ENCODE measurements at regions not wholly inside any gene's neighbourhood (a gene's known extent, or its start where the extent isn't known, plus 50 kb on each side); places are given as distances from the start of the nearest gene placed in this dataset.

GRCh38 chr10:34906067-34906965 lies 91.2 kb upstream of the PARD3 start:
- H4K20me1 ChIP-seq (ENCODE audit: insufficient read depth), result no peaks in the 10 kb centered on the region
- H2AFZ ChIP-seq (ENCODE audit: low read depth), result no peak overlapping the region
- no peak for TF ChIP-seq CTCF (conservative IDR thresholded peaks at IDR 0.05; ENCODE audit: low read depth, low read length)
- H3K27me3 ChIP-seq (ENCODE audit: insufficient read depth, low read depth), result no peaks in the 10 kb centered on the region
- H3K79me2 ChIP-seq (ENCODE audit: insufficient read depth, low read depth), result no peaks in the 10 kb centered on the region
- H3K4me1 ChIP-seq (ENCODE audit: low read depth, poor library complexity, severe bottlenecking), result no peaks in the 10 kb centered on the region
- H3K27ac ChIP-seq, result no peak overlapping the region
- no peak overlapping the region for H3K4me2 ChIP-seq
- H3K36me3 ChIP-seq (ENCODE audit: insufficient read depth), result no peaks in the 10 kb centered on the region
- H3K4me3 ChIP-seq (IDR thresholded peaks at IDR 0.05; ENCODE audit: insufficient read depth, low read depth, low read length), result no peak overlapping the region
- H3K9ac ChIP-seq, result no peak overlapping the region

- no peak overlapping the region for H3K27ac ChIP-seq
- no peak overlapping the region for H2AFZ ChIP-seq (ENCODE audit: low read depth)
- H3K4me3 ChIP-seq (IDR thresholded peaks at IDR 0.05; ENCODE audit: insufficient read depth, low read depth, low read length), result no peak overlapping the region
Measured at GRCh38 chr10:34905200-34905927, 90.3 kb upstream of the PARD3 start.

GRCh38 chr10:34904191-34904590 lies 89.1 kb upstream of the PARD3 start:
- H4K20me1 ChIP-seq (ENCODE audit: insufficient read depth), result no peaks in the 10 kb centered on the region
- TF ChIP-seq CTCF (conservative IDR thresholded peaks at IDR 0.05; ENCODE audit: low read depth, low read length), result no peak
- H2AFZ ChIP-seq (ENCODE audit: low read depth), result no peak overlapping the region
- H3K27me3 ChIP-seq (ENCODE audit: insufficient read depth, low read depth), result no peaks in the 10 kb centered on the region
- no peak overlapping the region for H3K4me2 ChIP-seq
- no peaks in the 10 kb centered on the region for H3K4me1 ChIP-seq (ENCODE audit: low read depth, poor library complexity, severe bottlenecking)
- no peaks in the 10 kb centered on the region for H3K36me3 ChIP-seq (ENCODE audit: insufficient read depth)
- no peaks in the 10 kb centered on the region for H3K79me2 ChIP-seq (ENCODE audit: insufficient read depth, low read depth)
- H3K4me3 ChIP-seq (IDR thresholded peaks at IDR 0.05; ENCODE audit: insufficient read depth, low read depth, low read length), result no peak overlapping the region
- H3K27ac ChIP-seq, result no peak overlapping the region
- no peak overlapping the region for H3K9ac ChIP-seq

More at GRCh38 chr10:34905200-34905927, 90.3 kb upstream of the PARD3 start:
- H4K20me1 ChIP-seq (ENCODE audit: insufficient read depth), result no peaks in the 10 kb centered on the region
- no peaks in the 10 kb centered on the region for H3K4me1 ChIP-seq (ENCODE audit: low read depth, poor library complexity, severe bottlenecking)
- no peak for TF ChIP-seq CTCF (conservative IDR thresholded peaks at IDR 0.05; ENCODE audit: low read depth, low read length)
- no peak overlapping the region for H3K4me2 ChIP-seq
- no peaks in the 10 kb centered on the region for H3K27me3 ChIP-seq (ENCODE audit: insufficient read depth, low read depth)
- H3K79me2 ChIP-seq (ENCODE audit: insufficient read depth, low read depth), result no peaks in the 10 kb centered on the region
- no peak overlapping the region for H3K9ac ChIP-seq
- no peaks in the 10 kb centered on the region for H3K36me3 ChIP-seq (ENCODE audit: insufficient read depth)

GRCh38 chr10:34899161-34899560 lies 84.1 kb upstream of the PARD3 start:
- no peaks in the 10 kb centered on the region for H4K20me1 ChIP-seq (ENCODE audit: insufficient read depth)
- no peak for TF ChIP-seq CTCF (conservative IDR thresholded peaks at IDR 0.05; ENCODE audit: low read depth, low read length)
- no peaks in the 10 kb centered on the region for H3K4me1 ChIP-seq (ENCODE audit: low read depth, poor library complexity, severe bottlenecking)
- no peak overlapping the region for H3K27ac ChIP-seq
- no peak overlapping the region for H3K9ac ChIP-seq
- no peaks in the 10 kb centered on the region for H3K27me3 ChIP-seq (ENCODE audit: insufficient read depth, low read depth)
- no peak overlapping the region for H2AFZ ChIP-seq (ENCODE audit: low read depth)
- no peaks in the 10 kb centered on the region for H3K79me2 ChIP-seq (ENCODE audit: insufficient read depth, low read depth)
- no peaks in the 10 kb centered on the region for H3K36me3 ChIP-seq (ENCODE audit: insufficient read depth)
- no peak overlapping the region for H3K4me3 ChIP-seq (IDR thresholded peaks at IDR 0.05; ENCODE audit: insufficient read depth, low read depth, low read length)
- no peak overlapping the region for H3K4me2 ChIP-seq

Measured in KMS-11 (cell line).